IPS-NIHi11 (cell line): ENCODE measurements at regions not wholly inside any gene's neighbourhood (a gene's known extent, or its start where the extent isn't known, plus 50 kb on each side); places are given as distances from the start of the nearest gene placed in this dataset.
A peak's percentile ranks its signal among the peaks of the same experiment; 100 is the strongest.

ENCODE experiments used
- DNase-seq: peaks from one replicate; pipeline ENCODE4 v3.0.0; 2012; ENCODE audit warnings: mixed read lengths, low spot score

GRCh38 chr12:46131732-46132469 is 136.9 kb downstream of the SLC38A1 start:
- peak; percentile 31 for DNase-seq

DNA sequence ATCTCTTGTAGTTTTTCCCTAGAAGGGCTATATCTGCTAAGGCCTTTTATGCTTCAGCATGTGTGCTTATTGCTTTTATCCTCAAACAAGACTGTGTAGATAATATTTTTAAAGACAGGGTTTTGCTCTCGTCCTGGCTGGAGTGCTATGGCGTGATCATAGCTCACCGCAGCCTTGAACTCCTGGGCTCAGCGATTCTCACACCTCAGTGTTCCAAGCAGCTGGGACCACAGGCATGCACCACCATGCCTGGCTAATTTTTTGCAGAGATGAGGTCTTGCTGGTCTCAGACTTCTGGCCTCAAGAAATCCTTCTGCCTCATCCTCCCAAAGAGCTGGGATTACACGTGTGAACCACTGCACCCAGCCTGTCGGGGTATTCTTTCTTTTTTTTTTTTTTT is 137.3 kb upstream of the SCAF11 start:
- DNase-seq: no peak

- DNase-seq: no peak
Measured at GRCh38 chr12:46126050-46126727, 135.8 kb upstream of the SCAF11 start.

GRCh38 chr12:46124848-46125619 is 134.7 kb upstream of the SCAF11 start:
- DNase-seq: peak; percentile 79

DNA sequence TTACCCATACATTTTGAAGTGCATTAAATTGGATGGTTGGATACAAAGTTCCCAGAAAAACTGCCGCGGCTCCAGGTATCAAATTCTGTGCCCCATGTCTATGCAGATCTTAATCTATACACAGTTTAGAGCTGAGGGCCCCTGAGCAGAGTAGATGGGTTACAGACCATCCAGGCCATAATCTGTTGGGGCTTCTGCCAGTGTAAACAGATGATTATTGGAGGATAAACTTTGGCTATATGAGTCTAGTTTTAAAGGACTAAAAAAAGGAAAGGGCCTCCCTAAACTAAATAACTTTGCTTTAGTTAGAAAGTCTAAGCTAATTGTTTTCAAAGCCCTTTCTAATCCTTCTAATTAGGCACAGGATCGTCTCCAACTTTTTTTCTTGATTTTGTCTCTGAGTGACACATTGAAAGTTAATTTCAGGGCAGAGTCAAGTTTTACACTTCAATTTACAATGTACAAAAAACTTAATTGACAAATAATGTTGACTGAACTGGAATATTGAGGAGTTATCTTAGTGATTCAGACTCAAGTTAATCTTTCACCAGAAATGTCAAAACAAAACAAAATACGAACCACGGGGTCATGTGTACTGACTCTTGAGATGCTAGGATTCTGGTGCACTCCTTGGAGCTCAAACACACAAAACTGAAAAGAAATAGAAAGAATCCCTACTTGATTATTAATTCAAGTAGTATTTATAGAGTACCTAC is 133.9 kb upstream of the SCAF11 start:
- no peak for DNase-seq

DNA sequence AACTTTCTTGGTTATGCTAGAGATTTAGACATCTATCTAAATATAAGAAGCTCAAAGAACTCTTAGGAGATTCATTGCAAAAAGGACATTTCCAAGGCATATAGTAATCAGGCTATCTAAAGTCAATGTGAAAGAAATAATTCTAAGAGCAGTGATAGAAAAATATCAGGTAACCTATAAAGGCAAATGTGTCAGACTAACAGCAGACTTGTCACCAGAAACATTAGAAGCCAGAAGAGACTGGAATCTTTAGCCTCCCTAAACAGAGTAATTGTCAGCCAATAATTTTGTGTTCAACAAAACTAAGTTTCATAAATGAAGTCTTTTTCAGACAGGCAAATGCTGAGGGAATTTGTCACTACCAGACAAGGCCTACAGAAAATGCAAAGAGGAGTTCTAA is 122.0 kb upstream of the SCAF11 start:
- DNase-seq: no peak

DNA sequence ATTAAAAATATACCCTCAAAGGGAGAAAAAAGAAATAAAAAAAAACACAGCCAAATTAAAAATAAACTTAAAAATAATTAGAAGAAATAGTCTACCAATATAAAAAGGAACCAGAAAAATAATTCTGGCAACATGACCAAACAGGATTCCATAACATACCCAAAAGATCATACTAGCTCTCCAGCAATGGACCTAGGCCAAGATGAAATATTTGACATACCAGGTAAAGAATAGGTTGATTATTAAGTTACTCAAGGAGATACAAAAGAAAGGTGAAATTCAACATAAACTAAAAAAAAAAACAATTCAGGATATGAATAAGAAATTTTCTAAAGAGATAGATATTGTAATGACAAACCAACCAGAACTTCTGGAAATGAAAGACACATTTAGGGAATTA is 121.3 kb upstream of the SCAF11 start:
- no peak for DNase-seq

DNA sequence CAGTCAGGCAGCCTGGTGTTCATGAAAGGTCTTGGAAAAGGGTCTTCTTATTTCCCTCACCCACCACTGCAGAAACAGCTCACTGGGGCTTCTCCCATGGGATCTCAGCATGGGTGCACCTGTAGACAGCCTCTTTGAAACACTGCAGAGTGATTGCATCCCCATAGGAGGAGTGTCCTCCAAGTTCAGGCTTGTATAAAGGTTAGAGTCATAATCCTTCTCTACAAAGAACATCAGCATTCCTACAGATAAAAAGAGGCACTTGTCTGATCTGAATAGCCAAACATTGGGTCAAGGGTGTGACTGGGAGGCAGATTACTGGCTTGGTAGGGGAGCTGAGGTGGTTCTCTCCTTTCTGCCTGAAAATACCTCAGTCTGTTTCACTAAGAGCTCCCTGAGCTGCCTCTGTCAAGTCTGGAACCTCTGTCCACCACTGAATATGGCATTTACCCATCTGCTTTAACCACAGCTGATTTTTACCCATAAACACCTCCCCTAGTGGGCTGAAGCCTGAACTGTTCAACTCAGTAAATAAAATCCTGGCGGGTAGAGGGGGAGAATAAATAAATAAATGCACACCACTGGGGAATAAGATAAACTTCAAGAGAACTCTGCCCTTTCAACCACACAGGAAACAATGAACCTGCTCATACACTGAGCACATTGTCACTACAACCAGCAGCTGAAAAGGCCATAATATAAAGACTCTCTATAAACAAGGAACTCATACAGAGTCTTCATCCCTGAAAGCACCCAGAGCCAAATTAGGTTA is 120.7 kb upstream of the SCAF11 start:
- DNase-seq: no peak

DNA sequence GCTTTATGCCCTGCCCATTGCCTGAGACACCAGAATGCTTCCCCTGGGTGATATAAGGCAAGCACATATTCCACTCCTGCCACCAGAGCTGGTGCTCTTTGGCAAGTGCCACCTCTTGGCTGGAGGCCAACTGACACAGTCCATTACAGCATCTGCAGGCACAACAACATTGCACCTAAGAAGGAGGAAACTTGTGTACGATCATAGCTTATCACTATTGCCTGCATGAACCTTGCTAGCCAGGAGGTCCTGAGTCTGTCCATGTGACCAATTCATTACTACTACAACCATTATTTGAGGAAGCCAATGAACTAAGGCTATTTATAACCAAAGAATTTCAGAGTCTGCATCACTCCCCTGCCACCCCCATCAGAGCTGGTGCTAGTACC is 119.8 kb upstream of the SCAF11 start:
- no peak for DNase-seq

DNA sequence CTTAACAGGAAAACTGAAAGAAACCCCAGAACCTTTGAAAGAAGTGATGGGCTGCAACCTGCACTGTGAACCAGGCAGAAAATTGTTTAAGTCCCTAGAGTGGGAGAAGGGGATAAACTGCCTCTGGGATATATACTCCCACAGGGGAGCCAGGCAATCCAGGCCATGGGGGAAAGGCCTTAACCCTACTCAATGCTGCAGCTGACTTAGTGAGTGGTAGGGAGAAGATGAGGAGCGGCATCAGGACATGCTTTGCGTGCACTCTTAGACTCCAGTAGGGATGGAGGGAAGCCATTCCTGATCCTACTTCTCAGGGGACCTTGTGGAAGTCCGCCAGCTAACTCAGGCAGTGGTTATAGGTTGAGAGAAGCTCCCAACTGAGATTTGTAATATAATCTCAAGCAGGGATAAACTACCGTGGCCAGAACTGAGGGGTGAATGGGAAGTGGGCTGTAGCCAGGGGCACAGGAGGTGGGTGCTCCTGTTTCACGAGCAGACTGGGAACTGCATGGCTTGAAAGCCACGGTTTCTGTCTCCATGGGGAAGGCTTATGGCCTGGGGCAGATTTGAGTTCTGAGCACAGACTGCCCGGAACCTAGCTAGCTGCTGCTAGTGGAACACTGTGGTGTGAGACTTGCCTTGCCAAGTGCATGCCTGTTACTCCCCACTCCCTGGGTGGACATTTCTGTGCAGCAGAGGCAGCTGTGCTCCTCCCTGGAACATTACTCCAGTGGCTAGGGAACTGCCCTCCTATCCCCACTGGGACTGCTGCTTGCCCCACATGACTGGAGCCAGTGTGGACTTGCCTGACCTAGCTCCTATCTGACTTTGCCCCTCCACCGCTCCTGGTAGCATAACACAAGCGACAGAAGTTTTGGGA is 119.2 kb upstream of the SCAF11 start:
- DNase-seq: peak; percentile 0

DNA sequence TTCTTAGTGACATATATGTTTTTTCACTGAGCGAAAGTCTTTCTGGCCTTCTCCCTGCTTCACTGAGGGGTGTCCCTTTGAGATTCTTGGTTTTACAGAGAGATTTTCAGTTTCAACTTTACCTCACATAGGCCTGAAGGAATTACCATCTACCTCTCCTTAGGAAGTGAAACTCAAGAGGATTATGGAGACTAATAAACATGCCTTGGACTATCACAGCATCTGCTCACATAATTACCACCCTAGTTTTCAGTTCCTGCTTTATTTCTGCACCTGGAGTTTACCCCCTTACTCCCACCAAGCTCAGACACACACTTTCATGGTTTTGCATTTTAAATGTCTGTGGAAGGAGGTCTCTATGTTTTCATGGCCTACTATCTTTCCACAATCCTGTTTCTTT is 118.3 kb upstream of the SCAF11 start:
- no peak for DNase-seq

DNA sequence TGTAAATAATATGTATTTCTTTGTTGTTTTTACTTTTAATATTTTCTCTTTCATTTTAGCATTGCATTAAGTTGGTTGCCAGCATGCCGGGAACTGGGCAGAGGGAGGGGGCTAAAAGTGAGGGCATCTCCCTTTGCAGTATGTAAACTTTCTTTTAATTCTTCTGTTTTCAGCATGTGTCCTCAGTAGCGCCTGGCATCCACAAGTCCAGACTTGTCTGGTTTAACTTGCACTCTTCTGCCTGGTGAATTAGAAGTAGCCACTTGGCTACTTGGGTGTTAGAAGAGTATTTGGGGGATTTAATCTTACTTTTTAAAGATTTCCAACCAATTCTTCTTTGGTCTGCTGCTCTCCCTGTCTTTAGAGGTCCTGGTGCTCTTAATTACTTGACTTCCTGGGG is 117.2 kb upstream of the SCAF11 start:
- peak; percentile 1 for DNase-seq

DNA sequence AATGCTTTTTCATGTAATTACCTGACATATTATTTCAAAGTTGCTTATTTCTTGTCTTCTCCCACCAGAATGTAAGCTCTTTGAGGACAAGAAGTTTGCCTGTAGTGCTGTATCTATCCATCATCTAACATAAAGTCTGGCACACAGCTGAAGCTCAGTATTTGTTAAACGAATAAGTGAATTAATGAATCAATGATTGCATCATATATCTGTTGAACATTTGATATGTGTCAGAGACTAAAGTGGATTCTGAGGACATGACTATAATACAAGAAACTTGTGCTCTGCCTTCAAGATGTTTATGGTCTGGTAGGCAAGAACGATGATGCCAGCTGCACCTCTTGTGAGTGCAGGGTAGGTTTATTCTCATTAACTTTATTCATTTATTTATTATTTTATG is 115.4 kb upstream of the SCAF11 start:
- DNase-seq: peak; percentile 0

DNA sequence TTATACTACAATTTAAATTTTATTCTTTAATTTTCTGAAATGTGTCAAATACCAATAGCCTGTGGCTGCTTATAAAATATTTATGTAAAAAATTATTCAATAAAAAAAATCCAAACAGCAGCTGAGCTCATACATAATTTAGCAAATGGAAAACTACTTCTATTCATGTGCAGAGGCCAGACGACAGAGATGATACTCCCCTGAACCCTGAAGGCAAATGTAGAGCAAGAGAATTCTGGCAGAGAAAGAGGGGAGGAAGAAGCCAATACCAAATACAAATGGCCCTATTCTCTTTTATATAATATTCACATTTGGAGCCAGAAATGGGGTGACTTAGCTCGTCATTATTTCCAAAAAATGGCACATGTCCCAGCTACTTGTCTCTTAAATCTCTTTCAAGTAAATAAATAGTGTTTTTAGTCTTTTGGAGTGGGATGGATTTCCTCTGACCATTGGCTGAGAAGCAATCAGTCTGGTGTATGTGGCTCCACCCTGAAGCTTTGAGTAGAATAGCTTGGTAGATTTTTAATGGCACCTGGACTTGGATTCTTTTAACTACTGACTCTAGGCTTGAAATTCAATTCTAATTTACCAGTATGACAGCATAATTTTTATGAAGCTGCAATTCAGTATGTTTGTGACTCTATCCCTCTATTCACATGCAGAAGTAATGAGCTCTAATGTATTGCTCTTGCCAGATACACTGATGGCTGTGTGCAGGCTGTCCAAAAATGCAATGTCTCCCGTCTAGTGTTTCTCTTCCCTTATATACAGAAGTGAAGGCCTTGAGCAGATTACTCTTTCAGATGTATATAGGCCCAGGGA is 113.4 kb upstream of the SCAF11 start:
- no peak for DNase-seq

- DNase-seq: no peak
Measured at GRCh38 chr12:46101485-46101869, 111.1 kb upstream of the SCAF11 start.

DNA sequence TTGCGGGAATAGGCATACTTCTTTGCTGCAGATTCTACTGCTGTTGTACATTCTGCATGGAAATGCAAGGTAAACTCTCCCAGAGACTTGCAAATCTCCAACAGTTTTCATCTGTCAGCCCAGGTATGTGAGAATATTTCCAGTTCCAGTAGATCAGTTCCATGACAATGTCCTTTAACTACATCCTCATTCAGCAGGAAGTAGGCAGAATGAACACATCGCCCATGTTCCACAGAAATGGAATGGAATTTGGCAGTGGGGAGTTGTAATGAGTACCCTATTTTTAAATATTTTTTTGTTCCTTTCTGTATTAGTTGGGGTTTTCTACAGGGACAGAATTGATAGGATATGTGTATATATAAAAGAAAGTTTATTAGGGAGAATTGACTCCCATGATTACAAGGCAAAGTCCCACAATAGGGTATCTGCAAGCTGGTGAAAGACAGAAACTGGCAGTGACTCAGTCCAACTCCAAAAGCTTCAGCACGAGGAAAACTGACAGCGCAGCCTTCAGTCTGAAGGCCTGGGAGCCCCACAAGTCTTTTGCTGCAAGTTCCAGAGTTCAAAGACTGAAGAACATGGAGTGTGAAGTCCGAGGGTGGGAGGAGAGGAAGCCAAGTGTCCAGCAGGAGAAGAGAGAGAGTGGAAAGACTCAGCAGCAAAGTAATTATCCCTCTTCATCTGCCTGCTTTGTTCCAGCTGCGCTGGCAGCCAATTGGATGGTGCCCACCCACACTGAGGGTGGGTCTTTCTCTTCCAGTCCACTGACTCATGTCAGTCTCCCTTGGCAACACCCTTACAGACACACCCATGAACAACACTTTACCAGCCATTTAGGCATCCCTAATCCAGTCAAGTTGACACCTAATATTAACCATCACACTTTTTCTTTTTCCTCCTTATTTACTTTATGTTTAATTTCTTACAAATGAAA is 110.4 kb upstream of the SCAF11 start:
- peak; percentile 16 for DNase-seq

GRCh38 chr12:46089414-46090162 is 99.2 kb upstream of the SCAF11 start:
- no peak for DNase-seq

- no peak for DNase-seq
Measured at GRCh38 chr12:46087916-46088439, 97.6 kb upstream of the SCAF11 start.
